Tibial nerve (tissue), 4 donors: ENCODE measurements at regions not wholly inside any gene's neighbourhood (a gene's known extent, or its start where the extent isn't known, plus 50 kb on each side); places are given as distances from the start of the nearest gene placed in this dataset.
"Not testable (repeated sequence)": the region's sequence is repeated elsewhere in the genome, so short reads cannot be mapped to it uniquely, and the experiment has no call there.

Source experiments
- DNase-seq, 2 donors: peaks; one replicate each; pipeline ENCODE4 v3.0.0-alpha.2; 2019; ENCODE audit warnings: low spot score in 2 of 2
- H3K27ac ChIP-seq, 4 donors: fragments of 200-600 bp; sonication (generic) in 3 of 4; one replicate each; pipeline ENCODE4 v1.5.1; 2017 to 2019; ENCODE audit warnings: mild to moderate bottlenecking in 1 of 4
- H3K27me3 ChIP-seq, 2 donors: fragments of 200-600 bp; sonication (generic) in 1 of 2; one replicate each; pipeline versions ENCODE4 v1.5.1 to v1.6.0; 2017 to 2019
- H3K36me3 ChIP-seq, 3 donors: fragments of 200-600 bp; sonication (generic); one replicate each; pipeline ENCODE4 v1.5.1; 2018 to 2019
- H3K4me1 ChIP-seq, 4 donors: fragments of 200-600 bp; sonication (generic) in 3 of 4; one replicate each; pipeline ENCODE4 v1.5.1; 2017 to 2019
- H3K4me3 ChIP-seq, 4 donors: fragments of 200-600 bp; sonication (generic) in 3 of 4; one replicate each; pipeline ENCODE4 v1.5.1; 2017 to 2019; ENCODE audit warnings: mild to moderate bottlenecking in 1 of 4, moderate library complexity in 1 of 4
- H3K9me3 ChIP-seq, 4 donors: fragments of 200-600 bp; sonication (generic) in 3 of 4; one replicate each; pipeline ENCODE4 v1.5.1; 2017 to 2019
- CTCF ChIP-seq, 5 experiments: fragments of 200-600 bp in 3 of 5; fragments of 450-650 bp in 2 of 5; sonication (generic) in 3 of 5; IDR thresholded peaks; one replicate each; pipeline ENCODE4 v1.5.1; 2016 to 2019; ENCODE audit warnings: antibody characterized with exemption in 5 of 5, mild to moderate bottlenecking in 3 of 5, moderate library complexity in 2 of 5
- EP300 ChIP-seq, 2 donors: sonication (generic); formaldehyde crosslinking; IDR thresholded peaks; one replicate each; pipeline ENCODE4 v1.6.1; 2017; ENCODE audit warnings: antibody characterized with exemption in 2 of 2, mild to moderate bottlenecking in 1 of 2
- POLR2A ChIP-seq, 2 donors: fragments of 450-650 bp; IDR thresholded peaks; one replicate each; pipeline ENCODE4 v1.6.1; 2017; ENCODE audit warnings: antibody characterized with exemption in 2 of 2, mild to moderate bottlenecking in 2 of 2, moderate library complexity in 2 of 2
- WGBS, 2 donors: methylation state at CpG; one replicate each; pipeline ENCODE4 v1.1.5; 2018; 5-methylcytosine and 5-hydroxymethylcytosine counted together

- no peaks in the 10 kb centered on the region for H3K4me1 ChIP-seq
- no peaks in the 10 kb centered on the region for H3K27me3 ChIP-seq
- TF ChIP-seq CTCF (IDR thresholded peaks at IDR 0.05) = no peak
- no peak for TF ChIP-seq POLR2A (IDR thresholded peaks at IDR 0.05)
- H3K27ac ChIP-seq = no peak overlapping the region
- no peak overlapping the region for H3K4me3 ChIP-seq
- no peaks in the 10 kb centered on the region for H3K36me3 ChIP-seq
- no peak for DNase-seq
- WGBS, 2 donors = 69 to 78% methylated on average over 1 of the region's 1 CpG
- H3K9me3 ChIP-seq = no peaks in the 10 kb centered on the region
Measured at GRCh38 chr5:97508864-97509263, 325.8 kb upstream of the RIOK2 start.

- H3K4me1 ChIP-seq, H3K36me3 ChIP-seq, H3K27ac ChIP-seq, DNase-seq, H3K4me3 ChIP-seq, H3K27me3 ChIP-seq, H3K9me3 ChIP-seq: not testable (repeated sequence)
- 87 to 94% methylated on average over 22 of the region's 22 CpGs for WGBS, 2 donors
Measured at GRCh38 chr5:97519565-97519964, 336.5 kb upstream of the RIOK2 start.

GRCh38 chr5:97523336-97523735 lies 340.3 kb upstream of the RIOK2 start:
- not testable (repeated sequence) for H3K36me3 ChIP-seq, H3K27me3 ChIP-seq, DNase-seq, H3K9me3 ChIP-seq, H3K27ac ChIP-seq, H3K4me3 ChIP-seq, H3K4me1 ChIP-seq
- 83 to 94% methylated on average over 2 of the region's 2 CpGs for WGBS, 2 donors

GRCh38 chr5:97525780-97526179 lies 342.7 kb upstream of the RIOK2 start:
- H3K4me1 ChIP-seq = no peaks in the 10 kb centered on the region
- DNase-seq = no peak
- WGBS, 2 donors = 67 to 80% methylated on average over 2 of the region's 2 CpGs
- H3K27me3 ChIP-seq = no peaks in the 10 kb centered on the region
- no peak overlapping the region for H3K27ac ChIP-seq
- H3K9me3 ChIP-seq = no peaks in the 10 kb centered on the region
- H3K4me3 ChIP-seq = no peak overlapping the region
- TF ChIP-seq POLR2A (IDR thresholded peaks at IDR 0.05) = no peak
- TF ChIP-seq CTCF (IDR thresholded peaks at IDR 0.05) = no peak
- H3K36me3 ChIP-seq = no peaks in the 10 kb centered on the region

GRCh38 chr5:97528941-97529340 lies 345.9 kb upstream of the RIOK2 start:
- WGBS, 2 donors = 30 to 40% methylated on average over 4 of the region's 4 CpGs
- TF ChIP-seq CTCF (IDR thresholded peaks at IDR 0.05) = no peak
- no peak for TF ChIP-seq POLR2A (IDR thresholded peaks at IDR 0.05)
- peaks cover 0 to 7% (median 0%) of the 10 kb centered on the region in 4 donors for H3K4me1 ChIP-seq
- no peak overlapping the region for H3K4me3 ChIP-seq
- no peaks in the 10 kb centered on the region for H3K9me3 ChIP-seq
- no peaks in the 10 kb centered on the region for H3K36me3 ChIP-seq
- no peaks in the 10 kb centered on the region for H3K27me3 ChIP-seq
- no peak for DNase-seq
- H3K27ac ChIP-seq = no peak overlapping the region

- no peak for DNase-seq
- Histone ChIP-seq H3K4me1 (peaks cover 0 to 7% (median 0%) of the 10 kb centered on the region in 4 donors), H3K27ac (no peak overlapping the region), H3K4me3 (no peak overlapping the region), H3K36me3 (no peaks in the 10 kb centered on the region), H3K27me3 (no peaks in the 10 kb centered on the region), H3K9me3 (no peaks in the 10 kb centered on the region)
- TF ChIP-seq POLR2A (IDR thresholded peaks at IDR 0.05) (no peak), CTCF (IDR thresholded peaks at IDR 0.05) (no peak), EP300 (IDR thresholded peaks at IDR 0.05) (no peak)
- whole genome bisulfite sequencing, 2 donors = 40 to 43% methylated on average over 4 of the region's 4 CpGs
Measured at GRCh38 chr5:97529354-97529985, 346.4 kb upstream of the RIOK2 start.
